GM20000 (cell line): ENCODE measurements at regions not wholly inside any gene's neighbourhood (a gene's known extent, or its start where the extent isn't known, plus 50 kb on each side); places are given as distances from the start of the nearest gene placed in this dataset.
"Not testable (repeated sequence)": the region's sequence is repeated elsewhere in the genome, so short reads cannot be mapped to it uniquely, and the experiment has no call there.

ENCODE experiments used
- DNase-seq: peaks from one replicate; pipeline ENCODE4 v3.0.0; 2012; ENCODE audit warnings: low spot score
- CTCF ChIP-seq: IDR thresholded peaks from 2 replicates; pipeline ENCODE4 v1.5.1; 2012; ENCODE audit warnings: mild to moderate bottlenecking, control low read depth; ENCODE audit errors: extremely low read depth, missing control alignments

- DNase-seq = no peak
Observed at GRCh38 chr12:24352363-24352762, 402.9 kb upstream of the SOX5 start.

GRCh38 chr12:24349051-24349799, 399.8 kb upstream of the SOX5 start:
- no peak for DNase-seq
- TF ChIP-seq CTCF = no peak

More at GRCh38 chr12:24352363-24352762, 402.9 kb upstream of the SOX5 start:
- no peak for TF ChIP-seq CTCF

DNA sequence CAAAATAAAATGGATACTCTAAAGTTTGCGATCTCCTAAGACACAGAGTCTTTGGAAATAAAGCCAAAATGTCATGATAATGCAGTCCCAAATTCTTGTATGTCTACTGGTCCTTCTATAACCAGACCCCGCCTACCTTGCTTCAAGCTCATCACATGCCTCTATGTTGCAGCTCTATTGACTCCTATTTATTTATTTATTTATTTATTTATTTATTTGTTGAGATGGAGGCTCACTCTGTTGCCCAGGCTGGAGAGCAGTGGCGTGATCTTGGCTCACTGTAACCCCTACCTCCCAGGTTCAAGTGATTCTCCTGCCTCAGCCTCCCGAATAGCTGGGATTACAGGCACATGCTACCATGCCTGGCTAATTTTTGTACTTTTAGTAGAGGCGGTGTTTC, 398.7 kb upstream of the SOX5 start:
- not testable (repeated sequence) for DNase-seq

GRCh38 chr12:24328261-24328660, 378.8 kb upstream of the SOX5 start:
- DNase-seq = no peak
- TF ChIP-seq CTCF = no peak

- TF ChIP-seq CTCF = no peak
- no peak for DNase-seq
Observed at GRCh38 chr12:24325331-24325730, 375.9 kb upstream of the SOX5 start.

GRCh38 chr12:24307716-24308335, 358.4 kb upstream of the SOX5 start:
- no peak for DNase-seq
- no peak for TF ChIP-seq CTCF

DNA sequence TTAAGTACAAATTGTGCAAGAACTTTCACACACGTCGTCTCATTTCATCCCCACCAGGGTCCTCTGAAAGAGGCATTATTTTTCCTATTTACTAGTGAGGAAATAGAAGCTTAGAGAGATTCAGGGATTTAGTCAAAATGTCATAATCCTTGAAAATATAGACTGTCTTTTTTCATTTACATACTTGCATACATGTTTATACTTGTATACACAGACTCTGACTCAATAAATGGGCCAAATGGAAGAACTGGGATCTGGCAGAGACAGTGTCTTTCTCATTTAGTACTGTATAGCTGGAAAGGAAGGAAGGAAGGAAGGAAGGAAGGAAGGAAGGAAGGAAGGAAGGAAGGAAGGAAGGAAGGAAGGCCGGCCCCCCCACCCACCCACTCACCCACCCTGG, 357.7 kb upstream of the SOX5 start:
- DNase-seq = no peak
- TF ChIP-seq CTCF = no peak

DNA sequence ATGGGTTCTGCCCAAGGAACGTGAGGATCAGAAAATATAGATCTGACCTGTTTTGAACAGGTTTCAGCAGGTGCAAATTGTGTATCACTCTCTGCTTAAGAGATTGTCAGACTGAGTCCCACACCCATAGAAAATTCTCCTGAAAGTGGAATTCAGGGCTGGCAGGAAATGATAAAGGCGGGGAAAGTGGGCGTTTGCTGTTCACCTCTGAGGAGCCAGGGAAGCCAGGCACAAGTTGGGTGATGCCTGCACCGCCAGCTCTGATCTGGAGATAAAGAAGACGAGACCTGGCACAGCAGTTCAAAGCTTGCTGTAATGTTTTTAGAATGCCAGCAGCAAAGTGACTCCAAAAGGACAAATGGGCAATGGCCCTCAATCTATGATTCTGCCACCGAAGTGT, 356.5 kb upstream of the SOX5 start:
- no peak for DNase-seq
- TF ChIP-seq CTCF = no peak
